ENCODE measurements at regions not wholly inside any gene's neighbourhood (a gene's known extent, or its start where the extent isn't known, plus 50 kb on each side); places are given as distances from the start of the nearest gene placed in this dataset.

- no peaks in the 10 kb centered on the region for H3K9me3 ChIP-seq (ENCODE audit: severe bottlenecking)
- no peak for DNase-seq (ENCODE audit: low spot score)
- H3K4me3 ChIP-seq (ENCODE audit: severe bottlenecking), result no peak overlapping the region
- no peak overlapping the region for H3K27ac ChIP-seq (ENCODE audit: poor library complexity, severe bottlenecking)
- no peaks in the 10 kb centered on the region for H3K4me1 ChIP-seq (ENCODE audit: insufficient read depth, poor library complexity, severe bottlenecking)
- ATAC-seq (ENCODE audit: low read depth), result no peak
- no peaks in the 10 kb centered on the region for H3K27me3 ChIP-seq (ENCODE audit: insufficient read depth, poor library complexity, severe bottlenecking)
- TF ChIP-seq CTCF (IDR thresholded peaks at IDR 0.05; ENCODE audit: poor library complexity, severe bottlenecking), result no peak
- no peaks in the 10 kb centered on the region for H3K36me3 ChIP-seq (ENCODE audit: low read depth)
These were observed 97.0 kb upstream of the MC4R start for GRCh38 chr18:60469387-60470100.

- H3K4me3 ChIP-seq (ENCODE audit: severe bottlenecking), result no peak overlapping the region
- DNase-seq (ENCODE audit: low spot score) (no peak), ATAC-seq (ENCODE audit: low read depth) (no peak)
- no peaks in the 10 kb centered on the region for H3K27me3 ChIP-seq (ENCODE audit: insufficient read depth, poor library complexity, severe bottlenecking)
- H3K36me3 ChIP-seq (ENCODE audit: low read depth), result no peaks in the 10 kb centered on the region
- H3K4me1 ChIP-seq (ENCODE audit: insufficient read depth, poor library complexity, severe bottlenecking), result no peaks in the 10 kb centered on the region
- H3K9me3 ChIP-seq (ENCODE audit: severe bottlenecking), result no peaks in the 10 kb centered on the region
- TF ChIP-seq CTCF (IDR thresholded peaks at IDR 0.05; ENCODE audit: poor library complexity, severe bottlenecking), result no peak
- H3K27ac ChIP-seq (ENCODE audit: poor library complexity, severe bottlenecking), result no peak overlapping the region
These were observed 99.1 kb upstream of the MC4R start for GRCh38 chr18:60471652-60472051.

GRCh38 chr18:60485201-60485600 is 112.6 kb upstream of the MC4R start:
- H3K27me3 ChIP-seq (ENCODE audit: insufficient read depth, poor library complexity, severe bottlenecking), result no peaks in the 10 kb centered on the region
- no peak overlapping the region for H3K4me3 ChIP-seq (ENCODE audit: severe bottlenecking)
- TF ChIP-seq CTCF (IDR thresholded peaks at IDR 0.05; ENCODE audit: poor library complexity, severe bottlenecking), result no peak
- ATAC-seq (ENCODE audit: low read depth) (no peak), DNase-seq (ENCODE audit: low spot score) (no peak)
- H3K36me3 ChIP-seq (ENCODE audit: low read depth), result no peaks in the 10 kb centered on the region
- H3K9me3 ChIP-seq (ENCODE audit: severe bottlenecking), result no peaks in the 10 kb centered on the region
- no peak overlapping the region for H3K27ac ChIP-seq (ENCODE audit: poor library complexity, severe bottlenecking)
- H3K4me1 ChIP-seq (ENCODE audit: insufficient read depth, poor library complexity, severe bottlenecking), result no peaks in the 10 kb centered on the region

DNA sequence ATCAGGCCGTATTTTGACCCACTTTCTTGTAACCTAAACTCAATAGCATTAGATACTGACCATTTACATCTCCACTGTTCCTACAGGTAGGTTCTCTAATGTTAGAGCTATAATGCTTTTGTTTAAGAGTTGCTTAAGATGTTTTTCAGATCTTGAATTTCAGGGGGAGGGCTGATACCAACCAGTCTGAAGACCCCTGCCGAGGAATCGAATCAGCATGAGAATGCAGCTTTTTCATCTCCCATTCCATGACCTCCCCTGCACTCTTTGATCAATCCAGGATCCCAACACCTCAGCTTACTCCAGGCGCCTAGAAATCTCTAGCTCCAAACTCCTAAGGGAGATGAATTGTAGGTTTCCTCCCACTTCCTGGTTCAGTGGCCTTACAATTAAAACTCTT is 120.5 kb upstream of the MC4R start:
- no peak overlapping the region for H3K27ac ChIP-seq (ENCODE audit: poor library complexity, severe bottlenecking)
- no peaks in the 10 kb centered on the region for H3K36me3 ChIP-seq (ENCODE audit: low read depth)
- no peak overlapping the region for H3K4me3 ChIP-seq (ENCODE audit: severe bottlenecking)
- no peak for DNase-seq (ENCODE audit: low spot score)
- no peaks in the 10 kb centered on the region for H3K9me3 ChIP-seq (ENCODE audit: severe bottlenecking)
- no peak for TF ChIP-seq CTCF (IDR thresholded peaks at IDR 0.05; ENCODE audit: poor library complexity, severe bottlenecking)
- no peaks in the 10 kb centered on the region for H3K4me1 ChIP-seq (ENCODE audit: insufficient read depth, poor library complexity, severe bottlenecking)
- no peak for ATAC-seq (ENCODE audit: low read depth)
- H3K27me3 ChIP-seq (ENCODE audit: insufficient read depth, poor library complexity, severe bottlenecking), result no peaks in the 10 kb centered on the region

GRCh38 chr18:60499675-60500074 is 127.1 kb upstream of the MC4R start:
- H3K36me3 ChIP-seq (ENCODE audit: low read depth), result no peaks in the 10 kb centered on the region
- ATAC-seq (ENCODE audit: low read depth) (no peak), DNase-seq (ENCODE audit: low spot score) (no peak)
- H3K27me3 ChIP-seq (ENCODE audit: insufficient read depth, poor library complexity, severe bottlenecking), result no peaks in the 10 kb centered on the region
- H3K27ac ChIP-seq (ENCODE audit: poor library complexity, severe bottlenecking), result no peak overlapping the region
- TF ChIP-seq CTCF (IDR thresholded peaks at IDR 0.05; ENCODE audit: poor library complexity, severe bottlenecking), result no peak
- H3K9me3 ChIP-seq (ENCODE audit: severe bottlenecking), result no peaks in the 10 kb centered on the region
- H3K4me3 ChIP-seq (ENCODE audit: severe bottlenecking), result no peak overlapping the region
- no peaks in the 10 kb centered on the region for H3K4me1 ChIP-seq (ENCODE audit: insufficient read depth, poor library complexity, severe bottlenecking)
